HEK293 (cell line): ENCODE measurements at regions not wholly inside any gene's neighbourhood (a gene's known extent, or its start where the extent isn't known, plus 50 kb on each side); places are given as distances from the start of the nearest gene placed in this dataset.

Source experiments
- CTCF ChIA-PET: fragments of 350-600 bp; formaldehyde crosslinking; extraction: SDS; loops from one replicate; lab custom pipeline; 2021; ENCODE audit warnings: antibody characterized with exemption; lab: Yijun Ruan, JAX
- POLR2A ChIA-PET: fragments of 300-600 bp; formaldehyde crosslinking; extraction: SDS; loops from one replicate; lab custom pipeline; 2020; ENCODE audit warnings: antibody characterized with exemption, inconsistent platforms; lab: Yijun Ruan, JAX
- H3K27ac ChIP-seq: fragments of 200-500 bp; sonication (Bioruptor generic); 2 replicates; pipeline ENCODE4 v1.5.1; 2014; ENCODE audit warnings: low read depth, low read length, control low read depth, inconsistent platforms; ENCODE audit errors: extremely low read depth
- H3K36me3 ChIP-seq, 2 experiments: fragments of 200-500 bp in 1 of 2; sonication (Bioruptor generic) in 1 of 2; 1 replicate in 1 of 2; 2 replicates in 1 of 2; pipeline ENCODE4 v1.5.1; 2014 to 2017; ENCODE audit warnings: inconsistent platforms in 2 of 2, low read length in 2 of 2; ENCODE audit not compliant: control insufficient read depth in 2 of 2, insufficient read depth in 1 of 2
- H3K4me1 ChIP-seq: fragments of 200-500 bp; sonication (Bioruptor generic); 2 replicates; pipeline ENCODE4 v1.5.1; 2014; ENCODE audit warnings: mild to moderate bottlenecking, low read length, inconsistent platforms; ENCODE audit not compliant: control insufficient read depth, insufficient read depth
- H3K4me3 ChIP-seq: 2 replicates; pipeline ENCODE4 v1.5.1; 2011; ENCODE audit warnings: low read depth, mild to moderate bottlenecking, control low read depth, low read length, moderate library complexity
- H3K9me3 ChIP-seq: fragments of 200-500 bp; sonication (Bioruptor generic); 2 replicates; pipeline ENCODE4 v1.5.1; 2014; ENCODE audit warnings: low read depth, low read length, inconsistent platforms; ENCODE audit not compliant: control insufficient read depth, insufficient read depth
- AEBP2 ChIP-seq: fragments of 450-650 bp; formaldehyde crosslinking; IDR thresholded peaks from 2 replicates; pipeline ENCODE4 v1.5.1; 2016; ENCODE audit warnings: missing biosample characterization, missing genetic modification characterization, borderline replicate concordance
- BCL11B ChIP-seq: fragments of 450-650 bp; formaldehyde crosslinking; IDR thresholded peaks from 2 replicates; pipeline ENCODE4 v1.5.1; 2016; ENCODE audit warnings: low read depth, missing biosample characterization, missing genetic modification characterization
- GLI4 ChIP-seq: fragments of 450-650 bp; formaldehyde crosslinking; IDR thresholded peaks from 2 replicates; pipeline ENCODE4 v1.5.1; 2016; ENCODE audit warnings: missing biosample characterization, missing genetic modification characterization
- GLIS2 ChIP-seq: fragments of 450-650 bp; formaldehyde crosslinking; IDR thresholded peaks from 2 replicates; pipeline ENCODE4 v1.5.1; 2016; ENCODE audit warnings: missing biosample characterization, missing genetic modification characterization
- HOXD13 ChIP-seq: sonication (generic); formaldehyde crosslinking; IDR thresholded peaks from 2 replicates; pipeline ENCODE4 v1.8.0; 2022; ENCODE audit warnings: missing genetic modification reagents, borderline replicate concordance
- KLF10 ChIP-seq: fragments of 450-650 bp; IDR thresholded peaks from 2 replicates; pipeline ENCODE4 v1.5.1; 2018; ENCODE audit warnings: missing biosample characterization, mild to moderate bottlenecking, missing genetic modification characterization
- KLF7 ChIP-seq: fragments of 450-650 bp; formaldehyde crosslinking; IDR thresholded peaks from 2 replicates; pipeline ENCODE4 v1.5.1; 2016; ENCODE audit warnings: missing biosample characterization, missing genetic modification characterization, borderline replicate concordance
- RBAK ChIP-seq: fragments of 450-650 bp; formaldehyde crosslinking; IDR thresholded peaks from 2 replicates; pipeline ENCODE4 v1.5.1; 2016; ENCODE audit warnings: missing biosample characterization, missing genetic modification characterization
- SP7 ChIP-seq: fragments of 450-650 bp; formaldehyde crosslinking; IDR thresholded peaks from 2 replicates; pipeline ENCODE4 v1.5.1; 2016; ENCODE audit warnings: missing biosample characterization, missing genetic modification characterization
- ZFHX2 ChIP-seq: fragments of 450-650 bp; formaldehyde crosslinking; conservative IDR thresholded peaks from 2 replicates; pipeline ENCODE4 v1.5.1; 2016; ENCODE audit warnings: missing biosample characterization, missing genetic modification characterization
- ZNF155 ChIP-seq: fragments of 450-650 bp; formaldehyde crosslinking; IDR thresholded peaks from 2 replicates; pipeline ENCODE4 v1.5.1; 2016; ENCODE audit warnings: missing biosample characterization, missing genetic modification characterization
- ZNF16 ChIP-seq: fragments of 450-650 bp; formaldehyde crosslinking; IDR thresholded peaks from 2 replicates; pipeline ENCODE4 v1.5.1; 2016; ENCODE audit warnings: low read depth, missing biosample characterization, missing genetic modification characterization
- ZNF416 ChIP-seq: fragments of 450-650 bp; formaldehyde crosslinking; IDR thresholded peaks from 2 replicates; pipeline ENCODE4 v1.5.1; 2016; ENCODE audit warnings: missing biosample characterization, missing genetic modification characterization
- ZNF518A ChIP-seq: fragments of 450-650 bp; formaldehyde crosslinking; conservative IDR thresholded peaks from 2 replicates; pipeline ENCODE4 v1.5.1; 2016; ENCODE audit warnings: low read depth, missing biosample characterization, missing genetic modification characterization
- ZNF548 ChIP-seq: fragments of 450-650 bp; formaldehyde crosslinking; IDR thresholded peaks from 2 replicates; pipeline ENCODE4 v1.5.1; 2016; ENCODE audit warnings: missing biosample characterization, missing genetic modification characterization
- ZNF626 ChIP-seq: fragments of 450-650 bp; sonication (Bioruptor Pico); formaldehyde crosslinking; IDR thresholded peaks from 2 replicates; pipeline ENCODE4 v1.5.1; 2018; ENCODE audit warnings: missing biosample characterization, missing genetic modification characterization, inconsistent platforms
- ZNF768 ChIP-seq: fragments of 450-650 bp; formaldehyde crosslinking; IDR thresholded peaks from 2 replicates; pipeline ENCODE4 v1.5.1; 2018; ENCODE audit warnings: missing biosample characterization, mild to moderate bottlenecking, missing genetic modification characterization
- ZSCAN23 ChIP-seq: fragments of 450-650 bp; formaldehyde crosslinking; IDR thresholded peaks from 2 replicates; pipeline ENCODE4 v1.5.1; 2016; ENCODE audit warnings: missing biosample characterization, missing genetic modification characterization
- TF ChIP-seq, protein P1 (sequence below): fragments of 450-650 bp; formaldehyde crosslinking; IDR thresholded peaks from 2 replicates; pipeline ENCODE4 v1.5.1; 2016; ENCODE audit warnings: missing biosample characterization, missing genetic modification characterization, borderline replicate concordance
- TF ChIP-seq, protein P2 (sequence below): fragments of 450-650 bp; formaldehyde crosslinking; IDR thresholded peaks from 2 replicates; pipeline ENCODE4 v1.5.1; 2017; ENCODE audit warnings: missing biosample characterization, missing genetic modification characterization

DNA sequence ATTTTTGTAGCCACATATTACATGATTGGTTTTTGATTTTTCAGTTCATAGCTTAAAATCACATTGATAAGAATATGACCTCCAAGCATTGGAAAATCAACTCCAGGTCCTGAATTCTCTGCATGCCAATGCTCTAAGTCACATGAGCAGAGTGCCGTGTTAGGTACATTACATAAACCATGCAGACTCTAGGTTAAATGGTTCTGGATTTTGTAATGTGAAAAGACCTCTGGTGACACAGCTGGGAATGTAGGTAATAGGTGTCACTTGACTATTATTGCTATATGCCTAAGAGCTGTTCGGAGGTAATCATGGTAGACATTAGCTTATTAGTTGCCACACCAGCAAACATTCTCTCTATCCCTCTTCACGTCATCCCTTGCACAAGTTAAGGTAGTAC, 231.1 kb upstream of the SALL1 start (continued):
- TF ChIP-seq, protein P1, sequence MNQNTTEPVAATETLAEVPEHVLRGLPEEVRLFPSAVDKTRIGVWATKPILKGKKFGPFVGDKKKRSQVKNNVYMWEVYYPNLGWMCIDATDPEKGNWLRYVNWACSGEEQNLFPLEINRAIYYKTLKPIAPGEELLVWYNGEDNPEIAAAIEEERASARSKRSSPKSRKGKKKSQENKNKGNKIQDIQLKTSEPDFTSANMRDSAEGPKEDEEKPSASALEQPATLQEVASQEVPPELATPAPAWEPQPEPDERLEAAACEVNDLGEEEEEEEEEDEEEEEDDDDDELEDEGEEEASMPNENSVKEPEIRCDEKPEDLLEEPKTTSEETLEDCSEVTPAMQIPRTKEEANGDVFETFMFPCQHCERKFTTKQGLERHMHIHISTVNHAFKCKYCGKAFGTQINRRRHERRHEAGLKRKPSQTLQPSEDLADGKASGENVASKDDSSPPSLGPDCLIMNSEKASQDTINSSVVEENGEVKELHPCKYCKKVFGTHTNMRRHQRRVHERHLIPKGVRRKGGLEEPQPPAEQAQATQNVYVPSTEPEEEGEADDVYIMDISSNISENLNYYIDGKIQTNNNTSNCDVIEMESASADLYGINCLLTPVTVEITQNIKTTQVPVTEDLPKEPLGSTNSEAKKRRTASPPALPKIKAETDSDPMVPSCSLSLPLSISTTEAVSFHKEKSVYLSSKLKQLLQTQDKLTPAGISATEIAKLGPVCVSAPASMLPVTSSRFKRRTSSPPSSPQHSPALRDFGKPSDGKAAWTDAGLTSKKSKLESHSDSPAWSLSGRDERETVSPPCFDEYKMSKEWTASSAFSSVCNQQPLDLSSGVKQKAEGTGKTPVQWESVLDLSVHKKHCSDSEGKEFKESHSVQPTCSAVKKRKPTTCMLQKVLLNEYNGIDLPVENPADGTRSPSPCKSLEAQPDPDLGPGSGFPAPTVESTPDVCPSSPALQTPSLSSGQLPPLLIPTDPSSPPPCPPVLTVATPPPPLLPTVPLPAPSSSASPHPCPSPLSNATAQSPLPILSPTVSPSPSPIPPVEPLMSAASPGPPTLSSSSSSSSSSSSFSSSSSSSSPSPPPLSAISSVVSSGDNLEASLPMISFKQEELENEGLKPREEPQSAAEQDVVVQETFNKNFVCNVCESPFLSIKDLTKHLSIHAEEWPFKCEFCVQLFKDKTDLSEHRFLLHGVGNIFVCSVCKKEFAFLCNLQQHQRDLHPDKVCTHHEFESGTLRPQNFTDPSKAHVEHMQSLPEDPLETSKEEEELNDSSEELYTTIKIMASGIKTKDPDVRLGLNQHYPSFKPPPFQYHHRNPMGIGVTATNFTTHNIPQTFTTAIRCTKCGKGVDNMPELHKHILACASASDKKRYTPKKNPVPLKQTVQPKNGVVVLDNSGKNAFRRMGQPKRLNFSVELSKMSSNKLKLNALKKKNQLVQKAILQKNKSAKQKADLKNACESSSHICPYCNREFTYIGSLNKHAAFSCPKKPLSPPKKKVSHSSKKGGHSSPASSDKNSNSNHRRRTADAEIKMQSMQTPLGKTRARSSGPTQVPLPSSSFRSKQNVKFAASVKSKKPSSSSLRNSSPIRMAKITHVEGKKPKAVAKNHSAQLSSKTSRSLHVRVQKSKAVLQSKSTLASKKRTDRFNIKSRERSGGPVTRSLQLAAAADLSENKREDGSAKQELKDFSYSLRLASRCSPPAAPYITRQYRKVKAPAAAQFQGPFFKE (tag by site-specific recombination): no peak
- TF ChIP-seq GLIS2 (tag by site-specific recombination) (no peak), ZNF155 (tag by site-specific recombination) (no peak)
- TF ChIP-seq, all 188 proteins: peak for 0

DNA sequence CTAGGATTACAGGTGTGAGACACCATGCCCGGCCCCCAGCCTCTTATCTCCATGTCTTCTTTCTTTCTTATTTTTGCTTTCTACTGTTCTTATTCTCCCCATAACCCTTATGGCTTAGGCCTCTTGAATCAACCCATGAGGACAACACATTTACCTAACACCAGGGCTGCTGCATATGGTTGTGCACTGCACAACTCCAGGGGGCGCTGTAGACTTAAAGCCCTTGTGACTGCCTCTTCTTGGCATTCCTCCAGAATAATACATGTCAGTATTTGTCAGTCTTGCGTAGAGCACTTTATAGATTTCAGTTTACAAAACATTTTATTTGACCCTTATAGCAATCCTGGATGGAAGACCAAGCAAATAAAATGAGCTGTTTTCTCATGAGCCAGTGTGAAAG, 225.0 kb upstream of the SALL1 start:
- no peaks in the 10 kb centered on the region for H3K9me3 ChIP-seq
- TF ChIP-seq ZNF416 (tag by site-specific recombination) (no peak), AEBP2 (no peak), ZFHX2 (tag by site-specific recombination) (no peak), KLF7 (tag by site-specific recombination) (no peak), ZNF16 (tag by site-specific recombination) (no peak), SP7 (no peak), ZNF548 (no peak), RBAK (tag by site-specific recombination) (no peak), ZNF626 (tag by site-specific recombination) (no peak), ZSCAN23 (tag by site-specific recombination) (no peak)
- TF ChIP-seq, protein P2, sequence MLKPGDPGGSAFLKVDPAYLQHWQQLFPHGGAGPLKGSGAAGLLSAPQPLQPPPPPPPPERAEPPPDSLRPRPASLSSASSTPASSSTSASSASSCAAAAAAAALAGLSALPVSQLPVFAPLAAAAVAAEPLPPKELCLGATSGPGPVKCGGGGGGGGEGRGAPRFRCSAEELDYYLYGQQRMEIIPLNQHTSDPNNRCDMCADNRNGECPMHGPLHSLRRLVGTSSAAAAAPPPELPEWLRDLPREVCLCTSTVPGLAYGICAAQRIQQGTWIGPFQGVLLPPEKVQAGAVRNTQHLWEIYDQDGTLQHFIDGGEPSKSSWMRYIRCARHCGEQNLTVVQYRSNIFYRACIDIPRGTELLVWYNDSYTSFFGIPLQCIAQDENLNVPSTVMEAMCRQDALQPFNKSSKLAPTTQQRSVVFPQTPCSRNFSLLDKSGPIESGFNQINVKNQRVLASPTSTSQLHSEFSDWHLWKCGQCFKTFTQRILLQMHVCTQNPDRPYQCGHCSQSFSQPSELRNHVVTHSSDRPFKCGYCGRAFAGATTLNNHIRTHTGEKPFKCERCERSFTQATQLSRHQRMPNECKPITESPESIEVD (tag by site-specific recombination): no peak
- H3K4me3 ChIP-seq: no peak overlapping the region
- ChIA-PET CTCF (interaction anchor here (0.6 to 0.7 kb wide), 2 partner anchors 21 to 98 kb away, joined by 3 read pairs; no protein-coding TSS in a partner anchor), POLR2A (no interaction called here)
- H3K4me1 ChIP-seq: no peaks in the 10 kb centered on the region
- H3K27ac ChIP-seq: no peak overlapping the region
- H3K36me3 ChIP-seq: no peaks in the 10 kb centered on the region

GRCh38 chr16:51374790-51375189, 223.7 kb upstream of the SALL1 start:
- Histone ChIP-seq H3K4me3 (no peak overlapping the region), H3K27ac (no peak overlapping the region), H3K4me1 (no peaks in the 10 kb centered on the region), H3K36me3 (no peaks in the 10 kb centered on the region), H3K9me3 (no peaks in the 10 kb centered on the region)
- ChIA-PET CTCF (interaction anchor here (1.0 kb wide), 1 partner anchor 49 kb away, joined by 3 read pairs; no protein-coding TSS in a partner anchor), POLR2A (no interaction called here)
- TF ChIP-seq GLI4 (tag by site-specific recombination) (no peak), KLF10 (no peak), BCL11B (tag by site-specific recombination) (no peak), ZNF768 (no peak), ZNF518A (tag by site-specific recombination) (no peak), HOXD13 (CRISPR knock-in tag) (no peak)
